WTC11 (cell line): ENCODE measurements at regions not wholly inside any gene's neighbourhood (a gene's known extent, or its start where the extent isn't known, plus 50 kb on each side); places are given as distances from the start of the nearest gene placed in this dataset.

Experiments used
- SP1 ChIP-seq: sonication (generic); formaldehyde crosslinking; conservative IDR thresholded peaks from 2 replicates; pipeline ENCODE4 v1.8.1; 2022; ENCODE audit warnings: missing genetic modification reagents
- TCF7 ChIP-seq: sonication (generic); formaldehyde crosslinking; IDR thresholded peaks from 2 replicates; pipeline ENCODE4 v1.8.0; 2022; ENCODE audit warnings: mild to moderate bottlenecking, low read depth, missing genetic modification reagents, moderate library complexity
- ZNF219 ChIP-seq: sonication (generic); formaldehyde crosslinking; IDR thresholded peaks from 2 replicates; pipeline ENCODE4 v1.8.0; 2023; ENCODE audit warnings: missing genetic modification reagents, mild to moderate bottlenecking, borderline replicate concordance
- TF ChIP-seq, protein P1 (sequence below): sonication (generic); formaldehyde crosslinking; IDR thresholded peaks from 2 replicates; pipeline ENCODE4 v1.8.1; 2022; ENCODE audit warnings: mild to moderate bottlenecking, missing genetic modification reagents, moderate library complexity, borderline replicate concordance
- TF ChIP-seq, protein P2 (sequence below): fragments of 200-600 bp; IDR thresholded peaks from 2 replicates; pipeline ENCODE4 v1.8.0; 2022; ENCODE audit warnings: antibody characterized with exemption

- TF ChIP-seq ZNF219 (no peak), SP1 (CRISPR knock-in tag) (no peak), TCF7 (CRISPR knock-in tag) (no peak)
- TF ChIP-seq, protein P1, sequence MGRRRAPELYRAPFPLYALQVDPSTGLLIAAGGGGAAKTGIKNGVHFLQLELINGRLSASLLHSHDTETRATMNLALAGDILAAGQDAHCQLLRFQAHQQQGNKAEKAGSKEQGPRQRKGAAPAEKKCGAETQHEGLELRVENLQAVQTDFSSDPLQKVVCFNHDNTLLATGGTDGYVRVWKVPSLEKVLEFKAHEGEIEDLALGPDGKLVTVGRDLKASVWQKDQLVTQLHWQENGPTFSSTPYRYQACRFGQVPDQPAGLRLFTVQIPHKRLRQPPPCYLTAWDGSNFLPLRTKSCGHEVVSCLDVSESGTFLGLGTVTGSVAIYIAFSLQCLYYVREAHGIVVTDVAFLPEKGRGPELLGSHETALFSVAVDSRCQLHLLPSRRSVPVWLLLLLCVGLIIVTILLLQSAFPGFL (CRISPR knock-in tag) = no peak
- TF ChIP-seq, protein P2, sequence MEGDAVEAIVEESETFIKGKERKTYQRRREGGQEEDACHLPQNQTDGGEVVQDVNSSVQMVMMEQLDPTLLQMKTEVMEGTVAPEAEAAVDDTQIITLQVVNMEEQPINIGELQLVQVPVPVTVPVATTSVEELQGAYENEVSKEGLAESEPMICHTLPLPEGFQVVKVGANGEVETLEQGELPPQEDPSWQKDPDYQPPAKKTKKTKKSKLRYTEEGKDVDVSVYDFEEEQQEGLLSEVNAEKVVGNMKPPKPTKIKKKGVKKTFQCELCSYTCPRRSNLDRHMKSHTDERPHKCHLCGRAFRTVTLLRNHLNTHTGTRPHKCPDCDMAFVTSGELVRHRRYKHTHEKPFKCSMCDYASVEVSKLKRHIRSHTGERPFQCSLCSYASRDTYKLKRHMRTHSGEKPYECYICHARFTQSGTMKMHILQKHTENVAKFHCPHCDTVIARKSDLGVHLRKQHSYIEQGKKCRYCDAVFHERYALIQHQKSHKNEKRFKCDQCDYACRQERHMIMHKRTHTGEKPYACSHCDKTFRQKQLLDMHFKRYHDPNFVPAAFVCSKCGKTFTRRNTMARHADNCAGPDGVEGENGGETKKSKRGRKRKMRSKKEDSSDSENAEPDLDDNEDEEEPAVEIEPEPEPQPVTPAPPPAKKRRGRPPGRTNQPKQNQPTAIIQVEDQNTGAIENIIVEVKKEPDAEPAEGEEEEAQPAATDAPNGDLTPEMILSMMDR = no peak
Measured at GRCh38 chr14:30369502-30370180, 189.3 kb upstream of the G2E3 start.
